Astrocyte (in vitro differentiated cells and primary cell): ENCODE measurements at regions not wholly inside any gene's neighbourhood (a gene's known extent, or its start where the extent isn't known, plus 50 kb on each side); places are given as distances from the start of the nearest gene placed in this dataset.

Experiments
- DNase-seq: peaks from one replicate; pipeline ENCODE4 v3.0.0-alpha.2; 2010; ENCODE audit warnings: low read depth
- FAIRE-seq: peaks from 2 replicates; lab custom pipeline; 2011; peaks lifted over from hg19 to GRCh38; lab: Jason Lieb, UNC
- H2AFZ ChIP-seq: 2 replicates; pipeline ENCODE4 v1.6.0; 2012; ENCODE audit warnings: low read depth, low read length, inconsistent platforms
- H3K27ac ChIP-seq: 2 replicates; pipeline ENCODE4 v1.5.1; 2011; ENCODE audit warnings: low read depth, low read length, inconsistent platforms
- H3K27me3 ChIP-seq: 2 replicates; pipeline ENCODE4 v1.6.0; 2011; ENCODE audit warnings: low read length, inconsistent platforms; ENCODE audit not compliant: insufficient read depth
- H3K36me3 ChIP-seq: 2 replicates; pipeline ENCODE4 v1.5.1; 2011; ENCODE audit warnings: low read length, inconsistent platforms; ENCODE audit not compliant: insufficient read depth
- H3K4me1 ChIP-seq: 2 replicates; pipeline ENCODE4 v1.5.1; 2011; ENCODE audit warnings: low read length, inconsistent platforms; ENCODE audit not compliant: insufficient read depth
- H3K4me2 ChIP-seq: 2 replicates; pipeline ENCODE4 v1.6.0; 2012; ENCODE audit warnings: low read length, inconsistent platforms
- H3K4me3 ChIP-seq: 2 replicates; pipeline ENCODE4 v1.5.1; 2011; ENCODE audit warnings: low read depth, mild to moderate bottlenecking, low read length, inconsistent platforms; ENCODE audit not compliant: insufficient read depth
- H3K79me2 ChIP-seq: 2 replicates; pipeline ENCODE4 v1.6.0; 2012; ENCODE audit warnings: mild to moderate bottlenecking, low read length, inconsistent platforms; ENCODE audit not compliant: insufficient read depth
- H3K9ac ChIP-seq: 2 replicates; pipeline ENCODE4 v1.6.0; 2012; ENCODE audit warnings: mild to moderate bottlenecking, low read length, inconsistent platforms
- H3K9me3 ChIP-seq: 2 replicates; pipeline ENCODE4 v1.5.1; 2012; ENCODE audit warnings: low read depth, mild to moderate bottlenecking, low read length, inconsistent platforms; ENCODE audit not compliant: insufficient read depth
- H4K20me1 ChIP-seq: 2 replicates; pipeline ENCODE4 v1.6.0; 2012; ENCODE audit warnings: low read length, inconsistent platforms; ENCODE audit not compliant: insufficient read depth
- H3K27ac Mint-ChIP-seq: one replicate; pipeline ENCODE4 v1.8.0; 2021; ENCODE audit warnings: mild to moderate bottlenecking, mixed read lengths; ENCODE audit not compliant: unreplicated experiment
- H3K27me3 Mint-ChIP-seq: one replicate; pipeline ENCODE4 v1.8.0; 2021; ENCODE audit warnings: low read depth, mixed read lengths; ENCODE audit not compliant: unreplicated experiment
- H3K36me3 Mint-ChIP-seq: one replicate; pipeline ENCODE4 v1.8.0; 2021; ENCODE audit warnings: low read depth, mixed read lengths; ENCODE audit not compliant: unreplicated experiment
- H3K4me1 Mint-ChIP-seq: one replicate; pipeline ENCODE4 v1.8.0; 2021; ENCODE audit warnings: low read depth, mixed read lengths; ENCODE audit not compliant: unreplicated experiment
- H3K4me3 Mint-ChIP-seq: one replicate; pipeline ENCODE4 v1.8.0; 2021; ENCODE audit warnings: mild to moderate bottlenecking, moderate library complexity, mixed read lengths; ENCODE audit not compliant: unreplicated experiment
- H3K9me3 Mint-ChIP-seq: one replicate; pipeline ENCODE4 v1.8.0; 2021; ENCODE audit warnings: mild to moderate bottlenecking, mixed read lengths; ENCODE audit not compliant: unreplicated experiment
- EZH2 ChIP-seq: IDR thresholded peaks from 2 replicates; pipeline ENCODE4 v1.6.1; 2012; ENCODE audit warnings: mild to moderate bottlenecking, low read length, inconsistent platforms; ENCODE audit not compliant: insufficient read depth
- TF ChIP-seq, protein P1 (sequence below): IDR thresholded peaks from 2 replicates; pipeline ENCODE4 v1.5.1; 2011; ENCODE audit warnings: low read depth, mild to moderate bottlenecking, inconsistent platforms, low read length, moderate library complexity; ENCODE audit not compliant: insufficient read depth

DNA sequence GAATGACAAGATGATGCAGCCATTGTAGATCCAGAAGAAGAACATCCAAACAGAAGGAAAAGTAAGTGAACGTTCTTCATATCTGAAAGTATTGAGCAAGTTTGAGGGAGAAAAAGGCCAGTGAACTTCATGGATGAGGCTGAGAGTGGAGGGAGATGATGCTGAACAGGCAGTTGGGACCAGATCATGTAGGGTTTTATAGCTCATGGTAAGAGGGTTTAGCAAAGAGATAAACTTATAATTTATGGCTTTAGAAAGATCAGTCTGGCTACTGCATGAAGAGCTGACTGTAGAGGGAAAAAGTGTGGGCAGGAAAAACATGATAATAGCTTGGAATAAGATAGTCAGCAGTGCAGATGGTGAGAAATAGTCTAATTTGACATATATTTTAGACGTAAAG lies 192.6 kb upstream of the LPP start:
- TF ChIP-seq EZH2 = no peak
- TF ChIP-seq, protein P1, sequence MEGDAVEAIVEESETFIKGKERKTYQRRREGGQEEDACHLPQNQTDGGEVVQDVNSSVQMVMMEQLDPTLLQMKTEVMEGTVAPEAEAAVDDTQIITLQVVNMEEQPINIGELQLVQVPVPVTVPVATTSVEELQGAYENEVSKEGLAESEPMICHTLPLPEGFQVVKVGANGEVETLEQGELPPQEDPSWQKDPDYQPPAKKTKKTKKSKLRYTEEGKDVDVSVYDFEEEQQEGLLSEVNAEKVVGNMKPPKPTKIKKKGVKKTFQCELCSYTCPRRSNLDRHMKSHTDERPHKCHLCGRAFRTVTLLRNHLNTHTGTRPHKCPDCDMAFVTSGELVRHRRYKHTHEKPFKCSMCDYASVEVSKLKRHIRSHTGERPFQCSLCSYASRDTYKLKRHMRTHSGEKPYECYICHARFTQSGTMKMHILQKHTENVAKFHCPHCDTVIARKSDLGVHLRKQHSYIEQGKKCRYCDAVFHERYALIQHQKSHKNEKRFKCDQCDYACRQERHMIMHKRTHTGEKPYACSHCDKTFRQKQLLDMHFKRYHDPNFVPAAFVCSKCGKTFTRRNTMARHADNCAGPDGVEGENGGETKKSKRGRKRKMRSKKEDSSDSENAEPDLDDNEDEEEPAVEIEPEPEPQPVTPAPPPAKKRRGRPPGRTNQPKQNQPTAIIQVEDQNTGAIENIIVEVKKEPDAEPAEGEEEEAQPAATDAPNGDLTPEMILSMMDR = no peak
- Histone ChIP-seq H3K27me3 (no peaks in the 10 kb centered on the region), H3K9me3 (no peaks in the 10 kb centered on the region), H4K20me1 (no peaks in the 10 kb centered on the region), H3K36me3 (no peaks in the 10 kb centered on the region), H3K79me2 (no peaks in the 10 kb centered on the region), H2AFZ (no peak overlapping the region), H3K27ac (no peak overlapping the region), H3K4me3 (no peak overlapping the region), H3K4me2 (no peak overlapping the region), H3K9ac (no peak overlapping the region), H3K4me1 (no peaks in the 10 kb centered on the region)
- Mint-ChIP-seq H3K27ac (no peak overlapping the region), H3K4me1 (peaks cover 4% of the 10 kb centered on the region), H3K9me3 (no peaks in the 10 kb centered on the region), H3K36me3 (no peaks in the 10 kb centered on the region), H3K27me3 (peaks cover 3% of the 10 kb centered on the region), H3K4me3 (no peak overlapping the region)
- DNase-seq = no peak
- FAIRE-seq = no peak

DNA sequence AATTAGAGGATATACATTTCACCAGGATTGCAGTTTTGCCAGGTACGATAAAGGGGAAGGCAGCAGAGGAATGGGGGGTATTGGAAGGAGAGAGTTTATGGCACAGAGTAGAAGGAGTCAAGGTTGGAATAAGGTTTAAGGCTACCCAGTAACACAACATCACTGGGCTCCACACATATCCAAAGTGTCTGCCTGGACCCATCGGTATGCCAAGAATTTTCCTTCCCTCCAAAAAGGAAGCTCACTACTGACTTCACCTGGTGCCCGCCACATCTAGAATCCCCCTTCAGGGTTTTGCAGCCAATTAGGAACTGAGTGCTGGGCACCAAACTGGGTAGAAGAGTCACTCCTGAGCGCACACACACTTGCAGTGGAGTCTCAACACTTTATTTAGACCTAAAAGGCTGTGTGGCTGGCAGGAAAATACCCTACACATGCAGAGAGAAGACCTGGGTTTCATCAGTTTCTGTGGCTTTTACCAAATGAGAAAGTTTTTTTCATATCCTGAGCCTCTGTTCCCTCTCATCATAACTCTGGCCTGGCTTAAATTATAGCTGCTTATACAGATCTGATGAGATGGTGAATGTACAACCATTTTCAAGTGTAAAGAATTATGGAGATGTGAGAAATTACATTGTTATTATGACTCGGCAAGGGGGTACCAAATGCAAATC lies 190.8 kb upstream of the LPP start:
- Mint-ChIP-seq H3K27me3 (peaks cover 3% of the 10 kb centered on the region), H3K27ac (no peak overlapping the region), H3K4me1 (peaks cover 3% of the 10 kb centered on the region), H3K36me3 (no peaks in the 10 kb centered on the region), H3K4me3 (no peak overlapping the region), H3K9me3 (no peaks in the 10 kb centered on the region)
- DNase-seq = no peak
- H3K27me3 ChIP-seq = no peaks in the 10 kb centered on the region
- H3K9me3 ChIP-seq = no peaks in the 10 kb centered on the region
- H2AFZ ChIP-seq = no peak overlapping the region
- no peak overlapping the region for H3K4me3 ChIP-seq
- H3K27ac ChIP-seq = no peak overlapping the region
- no peaks in the 10 kb centered on the region for H3K79me2 ChIP-seq
- no peaks in the 10 kb centered on the region for H3K4me1 ChIP-seq
- FAIRE-seq = no peak
- H3K9ac ChIP-seq = no peak overlapping the region
- TF ChIP-seq, protein P1 = no peak
- no peak for TF ChIP-seq EZH2
- H4K20me1 ChIP-seq = no peaks in the 10 kb centered on the region
- no peak overlapping the region for H3K4me2 ChIP-seq
- no peaks in the 10 kb centered on the region for H3K36me3 ChIP-seq

DNA sequence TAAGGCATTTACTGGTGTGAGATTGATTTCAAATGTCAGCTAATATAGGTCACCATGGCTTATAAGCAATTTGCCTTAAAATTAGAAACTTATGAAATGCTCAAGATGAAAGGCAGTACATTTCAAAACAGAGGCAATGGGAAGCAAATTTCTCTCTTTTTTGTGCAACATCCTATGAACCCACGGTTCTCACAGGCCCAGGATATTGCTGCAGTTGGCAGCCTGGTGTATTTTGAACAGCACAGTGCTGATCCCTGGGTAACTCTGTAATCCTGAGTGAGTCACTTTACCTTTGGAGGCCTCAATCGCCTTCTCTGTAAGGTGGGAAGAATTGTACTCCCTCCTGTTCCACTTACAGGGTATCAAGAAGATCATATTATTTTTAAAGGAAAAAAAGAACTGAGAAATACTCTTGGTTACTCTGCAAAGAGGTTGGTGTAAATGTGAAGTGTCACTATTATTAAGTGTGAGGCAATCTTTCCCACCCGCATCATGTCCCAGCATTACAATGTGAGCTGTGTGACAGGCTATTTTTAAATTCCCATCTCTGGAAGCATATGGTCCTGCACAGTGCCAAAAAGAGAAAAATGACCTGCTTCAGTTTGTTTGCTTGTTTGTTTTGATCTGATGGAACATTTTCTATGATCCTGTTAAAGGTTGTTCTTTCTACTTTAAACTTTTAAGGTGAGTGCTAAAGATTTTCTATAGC lies 190.1 kb upstream of the LPP start:
- H3K4me3 Mint-ChIP-seq = no peak overlapping the region
- FAIRE-seq = no peak
- peaks cover 7% of the 10 kb centered on the region for H3K4me1 Mint-ChIP-seq
- Histone ChIP-seq H3K27me3 (no peaks in the 10 kb centered on the region), H3K4me2 (no peak overlapping the region), H4K20me1 (no peaks in the 10 kb centered on the region), H3K4me1 (no peaks in the 10 kb centered on the region), H3K79me2 (no peaks in the 10 kb centered on the region), H3K36me3 (no peaks in the 10 kb centered on the region), H3K9ac (no peak overlapping the region), H3K27ac (no peak overlapping the region), H3K9me3 (no peaks in the 10 kb centered on the region), H3K4me3 (no peak overlapping the region), H2AFZ (no peak overlapping the region)
- H3K27me3 Mint-ChIP-seq = peaks cover 3% of the 10 kb centered on the region
- DNase-seq = no peak
- H3K27ac Mint-ChIP-seq = no peak overlapping the region
- TF ChIP-seq, protein P1 = no peak
- no peak for TF ChIP-seq EZH2
- H3K36me3 Mint-ChIP-seq = no peaks in the 10 kb centered on the region
- H3K9me3 Mint-ChIP-seq = no peaks in the 10 kb centered on the region
